Hypothalamus (tissue), 51 donors: ENCODE measurements at regions not wholly inside any gene's neighbourhood (a gene's known extent, or its start where the extent isn't known, plus 50 kb on each side); places are given as distances from the start of the nearest gene placed in this dataset.
"Not testable (repeated sequence)": the region's sequence is repeated elsewhere in the genome, so short reads cannot be mapped to it uniquely, and the experiment has no call there.

Experiments
- DNase-seq, 51 donors: peaks; one replicate each; lab custom pipeline; 2025; lab: John Stamatoyannopoulos, UW

DNA sequence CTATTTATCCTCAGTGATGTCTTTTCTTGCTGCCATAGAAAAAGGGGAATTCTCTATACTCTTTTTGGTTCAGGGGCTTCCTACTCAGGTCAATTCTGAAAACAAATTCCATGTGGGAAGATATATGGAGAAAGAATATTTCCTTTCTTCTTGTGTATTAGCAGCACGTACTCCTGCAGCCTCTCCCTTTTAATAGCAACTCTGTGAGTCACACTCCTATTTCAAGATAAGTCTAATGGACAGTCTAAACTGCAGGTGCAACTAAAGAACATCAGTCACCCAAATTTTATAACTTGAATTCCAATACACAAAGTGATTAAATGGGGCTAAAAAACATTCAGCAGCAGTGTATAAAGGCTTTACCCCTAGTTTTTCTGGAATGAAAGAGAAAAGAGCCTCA lies 942.2 kb downstream of the CNTNAP5 start:
- no peak for DNase-seq

GRCh38 chr2:124970030-124970429 lies 944.9 kb downstream of the CNTNAP5 start:
- DNase-seq = peak in 8 of 51 donors; percentile 14 to 52 (median 23)

DNA sequence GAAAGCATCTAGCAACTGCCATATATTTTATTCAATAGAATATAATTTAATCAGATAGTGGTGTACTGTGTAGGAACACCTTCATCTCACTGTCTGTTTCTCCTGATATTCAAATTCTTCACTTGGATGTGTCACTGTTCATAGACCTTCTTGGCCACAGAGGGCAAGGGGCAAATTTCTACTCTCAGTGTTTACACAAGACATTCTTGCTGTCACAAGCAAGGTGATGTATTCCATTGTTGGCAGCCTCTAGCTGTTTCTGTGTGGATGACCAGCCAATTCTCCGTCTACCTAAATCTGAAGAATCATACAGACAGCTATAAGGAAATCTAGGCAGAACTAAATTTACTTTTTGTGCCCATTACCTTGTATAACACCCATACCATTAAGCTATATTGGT lies 948.3 kb downstream of the CNTNAP5 start:
- no peak for DNase-seq

- DNase-seq = no peak
Observed at GRCh38 chr2:124975224-124975623, 950.1 kb downstream of the CNTNAP5 start.

DNA sequence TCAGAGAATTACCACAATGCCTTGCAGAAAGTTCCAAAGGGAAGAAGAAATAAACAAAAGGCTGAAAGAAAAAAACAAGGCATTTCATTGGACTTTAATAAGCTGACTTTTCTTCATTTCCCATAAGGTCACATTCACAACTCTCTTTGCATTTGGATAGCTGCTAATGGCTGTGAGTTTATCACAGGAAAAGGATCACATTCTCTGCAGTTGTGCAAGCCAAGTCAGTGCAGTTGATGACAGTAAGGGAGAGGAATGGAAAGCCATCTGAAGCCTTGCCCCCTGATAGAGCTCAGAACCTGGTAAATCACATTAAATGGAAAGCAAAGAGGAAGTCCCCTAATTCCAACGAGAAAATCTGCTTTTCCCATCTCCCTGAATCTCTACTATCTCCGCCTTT lies 950.6 kb downstream of the CNTNAP5 start:
- DNase-seq = no peak

DNA sequence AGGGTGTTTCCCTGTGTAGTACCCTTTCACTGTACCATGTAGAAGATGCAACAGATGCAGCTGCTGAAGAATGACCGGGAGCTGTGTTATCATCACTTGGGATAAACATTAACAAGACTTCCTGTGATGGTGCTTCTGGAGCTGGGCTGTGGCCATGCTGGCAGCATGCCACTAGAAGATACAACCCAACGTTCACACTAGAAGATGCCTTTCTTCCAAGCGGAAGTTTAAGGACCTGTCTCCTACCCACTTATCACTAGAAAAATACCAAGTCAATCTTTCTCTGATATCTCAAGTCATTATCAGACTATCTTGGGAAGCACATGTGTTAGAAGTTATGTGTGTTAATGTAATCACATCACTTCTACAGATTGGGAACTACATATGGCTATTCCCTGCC lies 953.5 kb downstream of the CNTNAP5 start:
- DNase-seq = no peak

DNA sequence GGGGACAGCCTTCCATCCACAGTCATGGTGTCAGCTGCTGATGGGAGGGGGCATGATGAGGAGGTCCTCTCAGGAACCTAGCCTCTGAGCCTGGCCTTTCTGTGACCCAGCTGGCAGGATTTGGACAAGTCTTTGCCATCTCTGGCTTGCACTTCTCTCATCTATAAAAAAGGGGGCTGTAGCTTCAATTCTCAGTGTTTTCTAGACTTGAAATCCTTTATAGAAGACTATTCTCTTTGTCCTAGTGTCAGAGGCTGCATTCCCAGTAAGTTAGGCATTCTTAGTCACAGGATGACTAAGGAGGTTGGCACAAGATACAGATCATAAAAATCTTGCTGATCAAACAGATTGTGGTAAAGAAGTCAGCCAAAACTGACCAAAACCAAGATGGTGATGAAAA lies 958.5 kb downstream of the CNTNAP5 start:
- no peak for DNase-seq

- DNase-seq = no peak
Observed at GRCh38 chr2:124985270-124985669, 960.2 kb downstream of the CNTNAP5 start.

DNA sequence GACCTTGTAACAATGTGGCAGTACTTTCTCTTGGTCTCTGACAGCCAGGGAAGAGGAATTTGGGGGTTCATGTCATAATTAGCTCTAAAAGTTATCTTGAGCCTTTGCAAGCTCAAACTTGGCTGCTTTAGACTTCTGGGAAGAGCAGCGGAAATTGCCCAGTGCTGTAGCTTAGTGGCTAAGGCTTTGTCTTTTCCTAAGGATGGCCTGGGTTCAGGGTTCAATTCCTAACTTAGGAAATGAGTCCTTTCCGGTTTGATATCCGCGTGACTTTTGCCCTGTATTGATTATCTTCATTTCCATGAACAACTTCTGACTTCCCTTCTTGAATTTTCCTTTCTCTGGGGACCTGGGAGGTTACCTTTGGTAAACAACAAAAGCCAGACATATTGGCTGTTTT lies 961.0 kb downstream of the CNTNAP5 start:
- no peak for DNase-seq

DNA sequence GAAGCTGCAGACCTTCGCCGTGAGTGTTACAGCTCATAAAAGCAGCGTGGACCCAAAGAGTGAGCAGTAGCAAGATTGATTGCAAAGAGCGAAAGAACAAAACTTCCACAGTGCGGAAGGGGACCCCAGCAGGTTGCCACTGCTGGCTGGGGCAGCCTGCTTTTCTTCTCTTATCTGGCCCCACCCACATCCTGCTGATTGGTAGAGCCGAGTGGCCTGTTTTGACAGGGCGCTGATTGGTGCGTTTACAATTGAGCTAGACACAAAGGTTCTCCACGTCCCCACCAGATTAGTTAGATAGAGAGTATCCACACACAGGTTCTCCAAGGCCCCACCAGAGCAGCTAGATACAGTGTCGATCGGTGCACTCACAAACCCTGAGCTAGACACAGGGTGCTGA lies 961.8 kb downstream of the CNTNAP5 start:
- DNase-seq = not testable (repeated sequence)

- not testable (repeated sequence) for DNase-seq
Observed at GRCh38 chr2:124987436-124987835, 962.3 kb downstream of the CNTNAP5 start.

DNA sequence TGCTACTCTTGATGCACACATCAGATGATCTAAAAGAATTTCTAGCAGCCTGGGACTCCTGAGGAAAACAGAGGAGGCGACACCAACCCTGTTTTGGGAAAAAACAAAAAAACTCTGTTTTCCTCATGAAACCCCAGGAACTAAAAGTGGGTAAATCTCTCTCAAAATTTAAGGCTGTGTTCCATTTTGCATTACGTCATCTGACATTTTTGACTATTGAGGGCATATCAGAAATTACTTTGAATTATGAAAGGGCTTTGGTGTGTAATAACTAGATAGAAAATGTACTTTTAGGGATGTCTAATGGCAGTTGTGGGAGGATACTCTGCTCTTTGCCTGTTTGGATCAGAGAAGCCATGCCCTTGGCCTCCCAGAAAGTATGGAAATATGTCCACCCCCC lies 963.0 kb downstream of the CNTNAP5 start:
- no peak for DNase-seq

DNA sequence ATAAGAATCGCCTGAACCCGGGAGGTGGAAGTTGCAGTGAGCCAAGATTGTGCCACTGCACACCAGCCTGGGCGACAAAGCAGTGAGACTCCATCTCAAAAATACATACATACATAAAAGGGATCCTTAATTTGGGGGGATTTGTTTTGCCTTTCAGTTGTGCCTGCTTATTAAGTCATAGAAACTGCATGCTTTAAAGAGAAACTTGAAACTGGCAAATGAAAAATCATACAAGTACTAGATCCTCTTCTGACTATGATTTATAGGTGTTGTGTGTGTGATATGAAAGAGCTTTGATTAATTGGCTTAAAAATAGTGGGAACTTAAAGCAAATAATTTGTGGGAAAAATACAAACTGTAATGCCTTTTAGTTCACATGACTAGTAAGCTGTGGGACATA lies 963.7 kb downstream of the CNTNAP5 start:
- no peak for DNase-seq

GRCh38 chr2:124993809-124994208 lies 968.7 kb downstream of the CNTNAP5 start:
- no peak for DNase-seq

- DNase-seq = no peak
Observed at GRCh38 chr2:124995185-124995912, 970.3 kb downstream of the CNTNAP5 start.

DNA sequence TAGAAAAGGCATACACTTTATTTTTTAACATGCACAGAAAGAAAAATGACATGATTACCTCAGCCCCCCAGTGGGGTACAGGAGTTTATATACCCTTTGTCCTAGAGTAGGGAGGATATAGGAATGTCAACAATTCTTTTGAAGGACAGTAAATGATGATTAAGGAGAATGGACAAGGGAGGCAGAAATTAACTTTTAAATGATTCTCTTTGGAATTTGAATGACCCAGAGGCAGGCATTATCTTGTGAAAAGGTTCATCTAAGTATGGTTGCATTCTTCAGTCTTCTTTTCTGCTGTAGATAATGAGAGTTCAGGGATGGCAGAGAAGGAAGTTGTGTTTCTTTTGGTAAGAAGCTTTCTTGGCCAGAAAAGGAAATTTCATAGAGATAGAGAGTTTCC lies 971.3 kb downstream of the CNTNAP5 start:
- DNase-seq = no peak

GRCh38 chr2:124999906-125000305 lies 974.8 kb downstream of the CNTNAP5 start:
- no peak for DNase-seq

DNA sequence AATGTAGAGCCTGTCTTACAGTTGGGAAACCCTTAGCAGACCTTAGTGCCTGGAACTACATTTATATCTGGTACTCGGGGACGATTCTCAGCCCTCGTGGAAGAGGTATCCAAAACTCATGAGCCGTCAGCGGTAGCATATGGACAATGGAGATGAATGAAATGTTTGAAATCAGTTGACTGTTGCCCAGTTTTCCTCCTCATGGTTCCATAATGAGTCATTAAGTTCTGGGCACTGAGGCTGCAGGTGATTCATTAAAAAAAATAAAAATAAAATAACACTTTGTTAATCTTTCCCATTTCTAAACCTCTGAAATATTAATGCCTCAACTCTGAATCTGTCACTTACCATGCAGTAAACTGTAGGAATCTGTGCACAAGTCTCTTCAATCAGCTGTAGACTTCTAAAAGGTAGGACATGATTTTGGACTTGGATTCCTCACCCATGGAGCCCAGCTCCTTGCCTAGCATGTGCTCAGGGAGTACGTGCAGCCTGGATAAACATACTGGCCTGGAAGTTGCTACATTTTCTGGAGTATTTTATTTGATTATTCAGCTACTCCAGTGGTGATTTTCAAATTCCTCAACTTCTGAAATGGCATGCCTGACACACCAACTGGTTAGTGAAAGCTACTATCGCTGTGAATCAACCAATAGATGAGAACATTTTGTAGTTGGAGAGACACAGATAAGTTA lies 979.2 kb downstream of the CNTNAP5 start:
- DNase-seq = no peak

- no peak for DNase-seq
Observed at GRCh38 chr2:125006676-125007075, 981.6 kb downstream of the CNTNAP5 start.

- peak in 6 of 51 donors; percentile 1 to 44 (median 8) for DNase-seq
Observed at GRCh38 chr2:125028721-125029120, 1003.6 kb downstream of the CNTNAP5 start.

- DNase-seq = no peak
Observed at GRCh38 chr2:125033871-125034270, 1008.8 kb downstream of the CNTNAP5 start.

DNA sequence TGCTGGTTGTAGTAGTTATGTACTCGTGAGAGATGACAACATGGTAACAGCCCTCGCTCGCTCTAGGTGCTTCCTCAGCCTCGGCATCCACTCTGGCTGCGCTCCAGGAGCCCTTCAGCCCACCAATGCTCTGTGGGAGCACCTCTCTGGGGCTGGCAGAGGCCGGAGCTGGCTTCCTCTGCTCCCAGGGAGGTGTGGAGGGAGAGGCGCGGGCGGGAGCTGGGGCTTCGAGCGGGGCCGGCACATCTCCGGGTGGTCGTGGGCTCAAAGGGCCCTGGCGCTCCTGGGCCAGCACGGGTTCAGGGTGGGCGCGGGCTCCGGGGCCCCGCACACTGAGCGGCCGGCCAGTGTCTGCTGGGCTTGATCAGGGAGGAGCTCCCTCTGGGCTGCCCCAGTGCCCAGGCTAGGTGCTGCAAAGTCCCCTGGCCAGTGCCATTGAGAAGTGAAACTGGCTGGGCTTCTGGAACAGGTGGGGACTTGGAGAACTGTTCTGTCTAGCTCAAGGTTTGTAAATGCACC lies 1012.1 kb downstream of the CNTNAP5 start:
- DNase-seq = no peak
